ENCODE measurements at regions not wholly inside any gene's neighbourhood (a gene's known extent, or its start where the extent isn't known, plus 50 kb on each side); places are given as distances from the start of the nearest gene placed in this dataset.
A peak's percentile ranks its signal among the peaks of the same experiment; 100 is the strongest.

DNA sequence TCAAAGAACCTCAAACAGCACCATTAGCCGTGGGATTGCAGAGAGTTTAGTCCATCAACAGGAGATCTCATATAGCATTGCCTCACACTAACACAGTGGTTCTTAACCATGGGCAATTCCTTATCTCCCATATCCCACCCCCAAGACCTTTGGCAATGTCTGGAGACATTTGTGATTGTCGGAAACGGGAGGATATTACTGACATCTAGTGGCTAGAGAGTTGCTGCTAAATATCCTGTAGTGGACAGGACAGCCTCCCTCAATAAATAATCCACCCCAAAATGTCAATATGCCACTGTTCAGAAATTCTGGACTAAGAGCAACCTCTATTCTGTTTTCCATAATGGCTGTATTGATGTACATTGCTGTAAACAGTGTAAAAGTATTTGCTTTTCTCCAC lies 210.1 kb upstream of the CCN2 start:
- TF ChIP-seq, protein P1, sequence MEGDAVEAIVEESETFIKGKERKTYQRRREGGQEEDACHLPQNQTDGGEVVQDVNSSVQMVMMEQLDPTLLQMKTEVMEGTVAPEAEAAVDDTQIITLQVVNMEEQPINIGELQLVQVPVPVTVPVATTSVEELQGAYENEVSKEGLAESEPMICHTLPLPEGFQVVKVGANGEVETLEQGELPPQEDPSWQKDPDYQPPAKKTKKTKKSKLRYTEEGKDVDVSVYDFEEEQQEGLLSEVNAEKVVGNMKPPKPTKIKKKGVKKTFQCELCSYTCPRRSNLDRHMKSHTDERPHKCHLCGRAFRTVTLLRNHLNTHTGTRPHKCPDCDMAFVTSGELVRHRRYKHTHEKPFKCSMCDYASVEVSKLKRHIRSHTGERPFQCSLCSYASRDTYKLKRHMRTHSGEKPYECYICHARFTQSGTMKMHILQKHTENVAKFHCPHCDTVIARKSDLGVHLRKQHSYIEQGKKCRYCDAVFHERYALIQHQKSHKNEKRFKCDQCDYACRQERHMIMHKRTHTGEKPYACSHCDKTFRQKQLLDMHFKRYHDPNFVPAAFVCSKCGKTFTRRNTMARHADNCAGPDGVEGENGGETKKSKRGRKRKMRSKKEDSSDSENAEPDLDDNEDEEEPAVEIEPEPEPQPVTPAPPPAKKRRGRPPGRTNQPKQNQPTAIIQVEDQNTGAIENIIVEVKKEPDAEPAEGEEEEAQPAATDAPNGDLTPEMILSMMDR (IDR thresholded peaks at IDR 0.05): peak; percentile 22
- TF ChIP-seq EZH2 (IDR thresholded peaks at IDR 0.05; ENCODE audit: borderline replicate concordance, insufficient read depth, low read depth, low read length, poor library complexity, severe bottlenecking): no peak

Data from B cell (primary cell).